GM18505 (cell line): ENCODE measurements at regions not wholly inside any gene's neighbourhood (a gene's known extent, or its start where the extent isn't known, plus 50 kb on each side); places are given as distances from the start of the nearest gene placed in this dataset.

Experiments
- ATAC-seq: cut with Tn5 transposase; IDR thresholded peaks from one replicate; pipeline ENCODE4 v1.9.1; 2021; ENCODE audit not compliant: unreplicated experiment
- POLR2A ChIP-seq: IDR thresholded peaks from 4 replicates; pipeline ENCODE4 v1.6.1; 2011; ENCODE audit warnings: borderline replicate concordance; ENCODE audit not compliant: insufficient read depth, insufficient read length; ENCODE audit errors: extremely low read depth

GRCh38 chr3:10627884-10628572 is 122.6 kb upstream of the ATP2B2 start:
- ATAC-seq, result no peak
- no peak for TF ChIP-seq POLR2A

GRCh38 chr3:10628891-10629670 is 123.7 kb upstream of the ATP2B2 start:
- ATAC-seq, result no peak
- no peak for TF ChIP-seq POLR2A

GRCh38 chr3:10629671-10630040 is 124.3 kb upstream of the ATP2B2 start:
- no peak for ATAC-seq
- TF ChIP-seq POLR2A, result no peak

GRCh38 chr3:10631224-10631623 is 125.8 kb upstream of the ATP2B2 start:
- no peak for TF ChIP-seq POLR2A
- ATAC-seq, result no peak

- TF ChIP-seq POLR2A, result no peak
- ATAC-seq, result no peak
These were observed 126.7 kb upstream of the ATP2B2 start for GRCh38 chr3:10632125-10632524.

GRCh38 chr3:10632741-10633140 is 127.4 kb upstream of the ATP2B2 start:
- no peak for TF ChIP-seq POLR2A
- no peak for ATAC-seq

- TF ChIP-seq POLR2A, result no peak
- no peak for ATAC-seq
These were observed 130.2 kb upstream of the ATP2B2 start for GRCh38 chr3:10635446-10636076.

GRCh38 chr3:10637342-10637741 is 132.0 kb upstream of the ATP2B2 start:
- ATAC-seq, result no peak
- no peak for TF ChIP-seq POLR2A

- ATAC-seq, result no peak
- no peak for TF ChIP-seq POLR2A
These were observed 133.1 kb upstream of the ATP2B2 start for GRCh38 chr3:10638466-10638865.

GRCh38 chr3:10641760-10642159 is 136.4 kb upstream of the ATP2B2 start:
- no peak for TF ChIP-seq POLR2A

GRCh38 chr3:10644189-10644588 is 138.8 kb upstream of the ATP2B2 start:
- no peak for ATAC-seq

More at GRCh38 chr3:10641760-10642159, 136.4 kb upstream of the ATP2B2 start:
- ATAC-seq, result no peak

GRCh38 chr3:10645800-10646199 is 140.4 kb upstream of the ATP2B2 start:
- ATAC-seq, result no peak
- TF ChIP-seq POLR2A, result no peak

More at GRCh38 chr3:10644189-10644588, 138.8 kb upstream of the ATP2B2 start:
- no peak for TF ChIP-seq POLR2A

- ATAC-seq, result no peak
- no peak for TF ChIP-seq POLR2A
These were observed 141.3 kb upstream of the ATP2B2 start for GRCh38 chr3:10646531-10647335.
